ENCODE measurements at regions not wholly inside any gene's neighbourhood (a gene's known extent, or its start where the extent isn't known, plus 50 kb on each side); places are given as distances from the start of the nearest gene placed in this dataset.

GRCh38 chr16:82360024-82360783, 190.2 kb upstream of the MPHOSPH6 start:
- intact Hi-C loops (cut with micrococcal nuclease) = no loop called here

DNA sequence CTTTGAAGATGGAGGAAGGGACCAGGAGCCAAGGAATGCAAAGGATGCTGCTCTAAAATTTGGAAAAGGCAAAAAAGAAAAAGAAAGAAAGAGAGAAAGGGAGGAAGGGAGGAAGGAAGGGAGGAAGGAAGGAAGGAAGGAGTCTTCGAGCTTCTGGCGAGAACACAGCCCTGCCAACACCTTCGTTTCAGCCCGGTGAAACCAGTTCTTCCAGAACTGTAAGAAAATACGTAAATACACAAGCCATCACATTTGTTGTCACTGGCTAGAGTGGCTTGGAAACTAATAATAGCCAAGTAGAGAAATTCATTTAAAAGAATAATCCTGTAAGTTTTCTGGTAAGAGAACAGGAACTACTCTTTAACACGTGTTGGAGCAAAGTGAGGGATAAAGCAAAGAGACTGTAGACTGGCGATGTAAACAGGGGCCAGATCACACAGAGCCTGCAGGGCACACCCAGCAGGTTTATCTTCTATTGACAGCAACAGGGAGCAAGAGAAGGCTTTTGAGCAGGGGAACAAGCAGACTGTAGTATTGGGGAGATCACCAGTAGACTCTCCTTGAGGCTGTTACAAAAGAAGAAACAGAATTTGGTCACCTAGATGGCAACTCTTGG, 188.7 kb upstream of the MPHOSPH6 start:
- intact Hi-C loops (cut with micrococcal nuclease) = no loop called here

DNA sequence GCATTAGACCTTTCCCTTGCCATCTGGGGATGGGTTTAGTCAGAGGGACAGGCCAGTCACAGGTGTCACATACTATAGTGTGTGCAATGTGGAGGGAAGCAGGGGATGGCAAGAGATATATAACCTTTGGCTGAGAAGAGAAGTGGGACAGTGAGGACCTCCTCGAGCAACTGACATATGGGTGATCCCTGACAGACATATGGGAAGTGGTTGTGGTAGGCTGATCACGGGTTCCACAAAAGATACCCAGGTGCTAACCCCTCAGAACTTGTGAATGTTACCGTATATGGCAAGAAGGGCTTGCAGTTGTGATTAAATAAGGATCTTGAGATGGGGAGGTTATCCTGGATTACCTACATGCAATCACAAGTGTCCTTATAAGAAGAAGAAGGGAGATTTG, 188.1 kb upstream of the MPHOSPH6 start:
- intact Hi-C loops (cut with micrococcal nuclease) = no loop called here

DNA sequence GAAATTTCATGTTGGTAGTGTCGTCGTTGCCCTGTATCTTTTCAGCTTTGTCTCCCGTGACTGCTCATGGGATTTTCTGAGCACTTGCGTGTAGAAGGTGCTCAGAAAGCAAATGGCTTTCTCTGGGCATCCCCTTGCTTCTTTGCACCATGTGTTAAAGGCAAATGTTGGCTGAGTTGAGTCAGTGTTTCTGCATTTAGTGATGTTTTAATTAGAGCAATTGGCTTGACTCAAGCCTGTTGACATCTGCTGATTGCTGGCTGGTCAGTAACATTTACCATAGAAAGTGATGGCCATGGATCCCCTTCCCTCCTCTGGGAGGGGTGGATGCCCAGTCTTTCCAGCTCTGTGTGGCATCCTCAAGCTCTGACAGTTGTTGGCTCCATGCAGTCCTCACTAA, 187.2 kb upstream of the MPHOSPH6 start:
- intact Hi-C loops (cut with micrococcal nuclease) = no loop called here

DNA sequence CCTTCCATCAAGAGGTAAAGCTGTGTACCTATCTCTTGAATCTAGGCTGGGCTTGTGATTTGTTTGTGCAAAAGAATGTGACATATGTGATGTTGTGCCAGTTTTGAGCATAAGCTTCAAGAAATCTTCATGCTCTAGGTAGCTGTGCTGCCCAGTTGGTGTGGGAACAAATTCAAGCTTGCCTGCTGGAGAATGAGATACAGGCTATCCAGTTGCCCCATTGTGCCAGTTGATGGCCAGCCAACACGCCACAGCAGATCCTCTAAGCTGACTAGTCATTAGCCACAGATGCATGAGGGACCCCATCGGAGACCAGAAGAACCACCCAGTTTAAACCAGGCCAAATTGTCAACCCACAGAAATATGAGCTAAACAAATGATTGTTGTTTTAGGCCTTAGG, 180.5 kb upstream of the MPHOSPH6 start:
- intact Hi-C loops (cut with micrococcal nuclease) = loop anchor here (5.0 kb wide), 1 partner anchor 52 kb away; no protein-coding TSS in a partner anchor

DNA sequence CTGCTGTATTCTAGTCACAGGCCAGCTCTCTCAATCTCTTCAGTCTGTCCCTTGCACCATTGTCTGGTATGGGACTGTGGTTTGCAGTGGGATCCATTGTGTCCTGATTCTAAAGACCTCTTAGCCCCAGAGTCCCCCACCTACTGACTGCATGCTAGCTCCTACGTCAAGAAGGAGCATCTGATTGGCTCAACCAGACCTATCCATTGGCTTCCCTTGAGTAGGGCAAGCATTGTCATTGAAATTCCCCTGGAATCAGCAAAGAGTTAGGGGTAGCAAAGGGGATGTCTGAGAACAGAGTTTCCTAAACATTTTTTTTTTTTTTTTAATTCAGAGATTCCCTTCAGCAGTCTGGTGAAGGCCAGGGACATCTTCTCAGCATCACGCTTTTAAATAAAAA, 175.3 kb upstream of the MPHOSPH6 start:
- intact Hi-C loops (cut with micrococcal nuclease) = no loop called here

DNA sequence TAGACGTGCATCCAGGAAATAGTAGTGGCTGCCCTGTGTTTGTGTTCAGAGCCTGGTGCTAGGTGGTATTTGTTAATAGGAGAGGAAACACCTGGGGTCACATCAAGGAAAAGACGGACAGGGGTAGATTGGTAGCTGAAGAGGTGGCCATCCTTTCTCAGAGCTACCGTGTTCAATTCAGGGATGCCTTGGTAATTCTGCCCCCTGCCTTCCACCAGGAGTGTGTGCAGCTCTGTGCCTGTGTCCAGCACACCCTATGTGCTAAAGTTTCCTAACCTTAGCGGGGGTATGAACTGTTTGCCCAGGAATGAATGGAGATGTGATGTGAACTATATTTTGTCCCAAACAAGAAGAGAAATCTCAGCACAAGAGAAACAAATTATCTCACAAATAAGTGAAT, 174.1 kb upstream of the MPHOSPH6 start:
- intact Hi-C loops (cut with micrococcal nuclease) = no loop called here

DNA sequence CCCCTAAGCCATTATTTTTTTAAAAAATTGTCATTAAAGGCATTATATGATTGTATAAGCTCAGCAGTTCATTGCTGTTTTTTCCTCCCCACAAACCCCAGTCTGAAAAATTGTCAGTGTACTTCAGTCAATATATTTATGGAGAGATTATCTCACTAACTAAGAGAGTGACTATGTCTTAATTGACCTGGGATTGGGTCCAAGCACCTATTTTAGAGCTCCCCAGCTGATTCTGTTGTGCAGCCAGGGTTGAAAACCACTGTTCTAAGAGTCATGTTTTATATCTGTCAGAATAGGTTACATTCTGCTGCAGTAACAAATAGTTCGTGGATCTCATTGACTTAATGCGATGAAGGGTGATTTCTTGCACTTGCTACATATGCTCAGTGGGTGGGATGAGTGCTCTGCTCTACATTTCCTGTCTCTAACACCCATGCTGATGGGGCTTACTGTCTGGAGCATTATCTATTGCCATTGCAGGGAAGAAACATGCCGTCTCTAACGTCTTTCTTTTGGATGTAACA, 171.2 kb upstream of the MPHOSPH6 start:
- intact Hi-C loops (cut with micrococcal nuclease) = no loop called here

DNA sequence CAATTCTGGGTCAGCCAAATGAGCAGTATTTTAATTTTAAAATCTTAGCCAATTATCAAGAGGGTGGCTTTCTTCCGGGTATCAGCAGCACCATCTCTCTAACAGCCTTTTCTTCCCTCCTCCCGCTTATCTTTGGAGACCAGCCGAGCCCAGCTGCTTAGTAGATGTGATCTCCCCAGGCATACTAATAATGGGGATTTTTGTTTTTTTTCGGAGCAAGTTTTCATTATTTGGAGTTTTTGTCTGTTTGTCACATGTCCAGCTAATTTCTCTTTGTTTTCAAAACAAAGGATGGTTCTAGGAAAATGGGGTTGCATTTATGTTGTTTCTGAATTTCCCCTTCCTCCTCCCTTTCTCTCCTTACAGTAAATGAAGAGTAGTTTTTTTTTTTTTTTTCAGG, 170.5 kb upstream of the MPHOSPH6 start:
- intact Hi-C loops (cut with micrococcal nuclease) = no loop called here

- intact Hi-C loops (cut with micrococcal nuclease) = no loop called here
Measured at GRCh38 chr16:82337355-82337754, 167.3 kb upstream of the MPHOSPH6 start.

DNA sequence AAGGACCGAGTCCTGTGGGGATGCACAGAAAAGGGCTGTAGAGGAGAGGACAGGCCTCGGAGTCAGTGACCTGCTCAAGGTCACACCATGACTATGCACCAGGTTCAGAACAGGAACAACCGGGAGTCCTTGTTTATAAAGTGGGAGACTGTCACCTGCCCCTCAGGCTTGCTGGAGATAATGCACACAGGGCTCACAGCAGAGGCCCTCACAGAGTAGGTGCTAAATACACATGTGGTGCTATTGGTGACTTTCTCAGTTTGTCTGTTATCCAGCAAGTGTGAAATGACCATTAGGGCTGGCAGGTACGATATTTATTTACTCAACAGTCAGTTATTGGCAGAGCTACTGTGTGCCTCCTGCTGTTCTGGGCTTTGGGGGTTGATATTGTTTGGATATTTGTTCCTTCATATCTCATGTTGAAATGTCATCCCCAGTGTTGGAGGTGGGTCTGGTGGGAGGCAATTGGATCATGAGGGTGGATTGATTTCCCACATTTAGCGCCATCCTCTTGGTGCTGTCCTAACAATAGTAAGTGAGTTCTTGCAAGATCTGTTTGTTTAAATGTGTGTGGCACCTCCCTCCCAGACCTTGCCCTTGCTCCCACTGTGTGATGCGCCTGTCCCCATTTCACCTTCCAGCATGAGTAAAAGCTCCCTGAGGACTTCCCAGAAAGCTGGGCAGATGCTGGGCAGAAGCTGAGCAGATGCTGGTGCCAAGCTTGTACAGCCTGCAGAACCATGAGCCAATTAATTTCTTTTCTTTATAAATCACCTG, 162.1 kb upstream of the MPHOSPH6 start:
- intact Hi-C loops (cut with micrococcal nuclease) = no loop called here

DNA sequence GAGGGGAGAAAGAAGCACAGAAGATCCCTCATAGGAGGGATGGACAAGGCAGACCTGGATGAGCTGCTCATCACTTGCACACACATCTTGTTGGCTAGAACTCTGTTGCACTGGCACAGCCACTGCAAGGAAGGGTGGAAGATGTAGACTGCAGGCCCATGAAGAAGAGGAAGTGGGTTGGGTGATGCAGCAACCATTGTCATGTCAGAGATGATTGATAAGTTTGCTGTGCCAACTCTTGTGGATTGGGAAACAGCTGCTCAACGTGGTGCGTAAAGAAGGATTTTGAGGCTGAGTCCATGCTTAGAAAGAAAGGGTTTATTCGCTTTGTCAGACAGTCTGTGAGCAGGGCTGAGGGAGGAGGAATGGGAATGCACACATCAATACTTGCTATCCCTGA, 161.4 kb upstream of the MPHOSPH6 start:
- intact Hi-C loops (cut with micrococcal nuclease) = no loop called here

- intact Hi-C loops (cut with micrococcal nuclease) = no loop called here
Measured at GRCh38 chr16:82329504-82330192, 159.6 kb upstream of the MPHOSPH6 start.

GRCh38 chr16:82328881-82329469, 159.0 kb upstream of the MPHOSPH6 start:
- intact Hi-C loops (cut with micrococcal nuclease) = no loop called here

DNA sequence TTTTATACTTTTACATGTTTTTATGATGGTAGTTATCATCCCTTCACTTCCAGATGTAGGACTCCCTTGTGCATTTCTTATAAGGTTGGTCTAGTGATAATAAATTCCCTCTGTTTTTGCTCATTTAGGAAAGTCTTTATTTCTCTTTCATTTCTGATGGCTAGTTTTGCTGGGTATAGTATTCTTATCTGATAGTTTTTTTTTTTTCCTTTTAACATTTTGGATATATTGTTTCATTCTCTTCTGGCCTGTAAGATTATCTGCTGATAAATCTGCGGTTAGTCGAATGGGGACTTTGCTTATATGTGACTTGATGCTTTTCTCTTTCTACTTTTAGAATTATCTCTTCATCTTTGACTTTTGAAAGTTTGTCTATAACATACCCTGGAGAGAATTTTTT, 153.1 kb upstream of the MPHOSPH6 start:
- intact Hi-C loops (cut with micrococcal nuclease) = no loop called here

- intact Hi-C loops (cut with micrococcal nuclease) = no loop called here
Measured at GRCh38 chr16:82322177-82322576, 152.2 kb upstream of the MPHOSPH6 start.

DNA sequence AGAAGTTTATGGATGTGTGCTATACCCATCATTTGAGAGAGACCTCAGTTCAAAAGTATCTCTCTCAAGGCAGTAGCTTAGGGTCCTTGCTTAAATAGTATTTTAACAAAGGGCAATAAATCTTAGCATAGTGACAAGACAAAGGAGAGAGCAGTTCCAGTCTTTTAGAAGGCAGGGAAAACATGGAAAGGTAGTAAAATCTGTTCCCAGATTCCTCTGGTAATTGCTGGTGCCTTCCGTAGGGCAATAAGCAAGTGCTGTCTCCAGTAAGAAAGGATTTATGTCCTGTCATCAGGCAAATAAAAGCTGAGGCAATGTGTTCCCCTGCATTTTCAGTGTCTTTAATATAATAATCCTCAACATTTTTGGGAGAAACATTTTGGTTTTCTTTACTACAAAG, 149.0 kb upstream of the MPHOSPH6 start:
- intact Hi-C loops (cut with micrococcal nuclease) = no loop called here

DNA sequence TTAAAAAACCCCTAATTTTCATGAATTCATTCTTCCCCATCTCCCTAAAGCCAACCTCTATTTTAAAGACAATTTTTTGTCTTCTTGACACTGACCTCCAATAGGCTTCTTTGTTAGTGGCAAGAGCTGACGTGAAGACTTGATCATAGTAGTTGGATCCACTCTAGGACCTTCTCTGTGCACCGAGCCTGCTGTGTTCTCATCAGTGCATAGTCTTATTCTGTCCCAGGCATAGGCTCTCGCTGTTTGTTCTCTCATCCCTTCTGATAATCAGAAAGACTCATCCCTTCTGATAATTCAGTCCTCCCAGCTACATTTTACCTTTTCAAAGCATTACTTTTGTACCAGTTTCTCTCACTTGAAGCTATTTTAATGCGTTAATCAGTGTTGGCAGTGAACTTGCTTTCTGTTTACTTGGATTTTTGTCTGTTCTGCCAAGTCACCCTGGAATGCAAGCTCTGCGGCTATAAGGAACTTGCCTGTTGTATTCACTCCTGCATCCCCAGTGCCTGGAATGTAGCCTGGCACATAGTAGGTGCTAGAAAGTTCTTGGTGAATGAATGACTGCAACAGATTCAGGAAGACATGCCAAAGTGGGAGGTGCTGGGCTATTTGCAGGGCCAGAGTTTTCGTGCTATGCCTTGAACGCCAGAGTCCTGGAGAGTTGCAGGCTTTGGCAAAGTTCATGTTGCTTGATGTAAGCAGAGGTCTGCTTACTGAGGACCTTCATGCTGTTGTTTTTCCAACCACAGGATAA, 147.6 kb upstream of the MPHOSPH6 start:
- intact Hi-C loops (cut with micrococcal nuclease) = no loop called here

DNA sequence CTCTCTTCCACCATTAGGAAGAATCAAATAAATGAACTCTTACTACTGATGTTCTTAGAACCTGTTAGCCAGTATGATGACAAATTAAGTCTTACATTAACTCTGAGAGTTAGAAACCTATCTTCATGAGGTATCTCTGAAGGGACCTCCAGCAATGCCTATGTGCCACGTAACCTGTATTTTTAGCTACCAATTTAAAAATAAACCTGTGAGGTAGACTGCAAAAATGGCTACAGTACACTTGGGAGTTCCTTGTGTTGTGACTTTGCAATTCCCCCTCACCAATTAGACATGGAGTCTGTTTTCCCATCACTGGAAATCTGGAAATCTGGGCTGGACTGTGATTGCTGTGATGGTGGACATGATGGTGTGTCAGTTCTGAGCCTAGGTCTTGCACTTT, 143.7 kb upstream of the MPHOSPH6 start:
- intact Hi-C loops (cut with micrococcal nuclease) = no loop called here

DNA sequence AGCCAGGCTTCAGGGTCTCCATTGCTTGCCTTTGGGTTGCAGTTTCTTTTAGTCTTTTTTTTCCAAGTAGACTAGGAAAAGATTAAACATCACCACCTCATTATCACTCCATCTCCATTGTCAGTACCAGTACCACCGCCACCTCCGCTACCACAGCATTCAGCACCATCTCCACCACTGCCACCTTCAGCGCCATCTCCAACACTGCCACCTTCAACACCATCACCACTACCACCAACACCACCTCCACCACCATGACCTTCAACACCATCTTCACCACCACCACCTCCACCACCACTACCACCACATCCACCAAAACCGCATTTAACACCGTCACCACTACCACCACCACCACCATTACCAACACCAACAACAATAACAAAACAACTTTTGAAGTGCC, 141.5 kb upstream of the MPHOSPH6 start:
- intact Hi-C loops (cut with micrococcal nuclease) = no loop called here
